ENCODE measurements at regions not wholly inside any gene's neighbourhood (a gene's known extent, or its start where the extent isn't known, plus 50 kb on each side); places are given as distances from the start of the nearest gene placed in this dataset.

DNA sequence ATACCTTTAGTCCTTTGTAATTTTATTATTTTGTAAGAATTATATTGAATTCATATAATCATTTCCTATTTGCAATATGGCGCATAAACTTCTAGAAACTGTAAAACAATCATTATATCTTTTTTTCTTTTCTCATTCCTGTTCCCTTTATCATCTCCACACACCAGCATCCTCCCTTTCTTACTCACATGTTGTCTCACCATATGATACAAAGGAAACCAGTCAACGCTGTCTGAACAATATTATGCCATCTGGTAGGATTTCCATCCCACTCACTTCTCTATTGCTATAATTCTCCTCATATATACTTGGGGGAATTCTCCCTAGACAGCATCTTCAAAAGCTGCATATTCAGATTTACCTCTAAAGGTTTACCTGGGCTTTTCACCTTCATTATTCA is 389.8 kb downstream of the NDFIP2 start:
- Histone ChIP-seq H3K36me3 (no peaks in the 10 kb centered on the region), H3K27ac (no peak overlapping the region), H3K4me1 (no peaks in the 10 kb centered on the region), H3K9me3 (no peaks in the 10 kb centered on the region), H3K27me3 (no peaks in the 10 kb centered on the region), H3K9ac (ENCODE audit: low read depth in 2 of 2, low read length in 2 of 2) (no peak overlapping the region), H3K4me3 (no peak overlapping the region)
- TF ChIP-seq, protein P1, sequence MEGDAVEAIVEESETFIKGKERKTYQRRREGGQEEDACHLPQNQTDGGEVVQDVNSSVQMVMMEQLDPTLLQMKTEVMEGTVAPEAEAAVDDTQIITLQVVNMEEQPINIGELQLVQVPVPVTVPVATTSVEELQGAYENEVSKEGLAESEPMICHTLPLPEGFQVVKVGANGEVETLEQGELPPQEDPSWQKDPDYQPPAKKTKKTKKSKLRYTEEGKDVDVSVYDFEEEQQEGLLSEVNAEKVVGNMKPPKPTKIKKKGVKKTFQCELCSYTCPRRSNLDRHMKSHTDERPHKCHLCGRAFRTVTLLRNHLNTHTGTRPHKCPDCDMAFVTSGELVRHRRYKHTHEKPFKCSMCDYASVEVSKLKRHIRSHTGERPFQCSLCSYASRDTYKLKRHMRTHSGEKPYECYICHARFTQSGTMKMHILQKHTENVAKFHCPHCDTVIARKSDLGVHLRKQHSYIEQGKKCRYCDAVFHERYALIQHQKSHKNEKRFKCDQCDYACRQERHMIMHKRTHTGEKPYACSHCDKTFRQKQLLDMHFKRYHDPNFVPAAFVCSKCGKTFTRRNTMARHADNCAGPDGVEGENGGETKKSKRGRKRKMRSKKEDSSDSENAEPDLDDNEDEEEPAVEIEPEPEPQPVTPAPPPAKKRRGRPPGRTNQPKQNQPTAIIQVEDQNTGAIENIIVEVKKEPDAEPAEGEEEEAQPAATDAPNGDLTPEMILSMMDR (IDR thresholded peaks at IDR 0.05) = no peak
- intact Hi-C loops (cut with DNase I) = no loop called here
- no peak for DNase-seq

DNA sequence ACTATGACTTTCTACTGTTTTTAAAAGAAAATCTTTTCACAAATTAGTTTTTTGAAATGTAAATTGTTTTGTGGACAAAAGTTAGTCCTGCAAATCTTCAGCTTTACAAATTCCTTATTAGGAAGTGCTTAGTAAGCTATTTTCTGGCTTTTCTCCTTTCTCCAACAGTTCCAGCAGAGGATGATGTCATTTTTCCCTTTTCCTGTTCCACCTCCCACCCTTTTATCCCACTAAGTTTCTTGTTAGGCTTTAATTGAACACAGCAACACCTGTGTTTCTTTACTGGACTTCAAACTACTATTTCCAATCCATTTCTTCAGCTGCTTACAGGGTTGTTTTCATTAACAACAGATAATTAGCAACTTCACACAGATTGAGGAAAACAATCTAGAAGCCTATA is 389.2 kb downstream of the NDFIP2 start:
- H3K9me3 ChIP-seq = no peaks in the 10 kb centered on the region
- no peaks in the 10 kb centered on the region for H3K36me3 ChIP-seq
- no peak overlapping the region for H3K9ac ChIP-seq (ENCODE audit: low read depth in 2 of 2, low read length in 2 of 2)
- DNase-seq = no peak
- no peak overlapping the region for H3K27ac ChIP-seq
- TF ChIP-seq, protein P1 (IDR thresholded peaks at IDR 0.05) = no peak
- H3K4me1 ChIP-seq = no peaks in the 10 kb centered on the region
- H3K27me3 ChIP-seq = no peaks in the 10 kb centered on the region
- H3K4me3 ChIP-seq = no peak overlapping the region
- intact Hi-C loops (cut with DNase I) = no loop called here

DNA sequence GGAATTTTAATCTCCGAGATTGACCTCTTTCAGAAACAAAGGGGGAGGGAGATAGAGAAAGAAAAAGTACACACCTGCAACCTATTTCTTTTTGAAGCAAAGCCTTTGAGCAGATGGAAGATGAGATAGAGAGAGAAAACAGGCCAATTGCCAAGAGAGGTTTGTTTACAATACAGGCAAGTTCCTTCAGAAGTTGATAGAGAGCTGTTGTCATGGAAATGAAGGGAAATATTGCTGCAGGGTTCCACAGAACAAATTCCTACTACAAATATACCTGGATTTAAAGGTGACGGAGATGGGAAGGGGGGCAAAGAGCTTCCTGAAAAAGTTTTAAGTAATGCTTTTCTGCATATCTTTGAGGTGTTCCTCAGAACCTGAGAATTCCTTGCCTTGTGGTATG is 388.4 kb downstream of the NDFIP2 start:
- Histone ChIP-seq H3K4me1 (no peaks in the 10 kb centered on the region), H3K36me3 (no peaks in the 10 kb centered on the region), H3K4me3 (no peak overlapping the region), H3K27ac (no peak overlapping the region), H3K27me3 (no peaks in the 10 kb centered on the region), H3K9me3 (no peaks in the 10 kb centered on the region), H3K9ac (ENCODE audit: low read depth in 2 of 2, low read length in 2 of 2) (no peak overlapping the region)
- TF ChIP-seq, protein P1 (IDR thresholded peaks at IDR 0.05) = no peak
- no peak for DNase-seq
- intact Hi-C loops (cut with DNase I) = loop anchor here (10.0 kb wide), 1 partner anchor 465 kb away; no protein-coding TSS in a partner anchor

DNA sequence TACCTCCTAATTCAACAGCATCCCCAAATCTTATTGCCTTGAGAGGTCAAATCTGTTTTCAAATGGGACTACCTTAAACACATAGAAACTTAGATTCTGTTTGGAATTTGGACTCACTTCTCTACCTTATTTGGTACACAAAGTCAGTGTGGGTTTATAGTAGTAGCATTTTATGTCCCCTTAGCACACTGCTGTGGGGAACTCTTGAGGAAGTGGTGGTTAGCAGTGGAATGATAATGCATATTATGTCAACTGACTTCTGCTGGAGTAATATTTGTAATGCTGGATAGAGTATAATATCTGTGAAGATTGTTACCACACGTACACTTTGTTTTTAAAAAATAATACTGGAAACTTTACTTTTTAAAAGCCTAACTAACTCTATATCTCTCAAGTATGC is 386.3 kb downstream of the NDFIP2 start:
- TF ChIP-seq, protein P1 (IDR thresholded peaks at IDR 0.05) = no peak
- H3K9ac ChIP-seq (ENCODE audit: low read depth in 2 of 2, low read length in 2 of 2) = no peak overlapping the region
- H3K4me3 ChIP-seq = no peak overlapping the region
- no peaks in the 10 kb centered on the region for H3K27me3 ChIP-seq
- H3K27ac ChIP-seq = no peak overlapping the region
- intact Hi-C loops (cut with DNase I) = loop anchor here (10.0 kb wide), 1 partner anchor 468 kb away; no protein-coding TSS in a partner anchor
- H3K36me3 ChIP-seq = no peaks in the 10 kb centered on the region
- no peaks in the 10 kb centered on the region for H3K9me3 ChIP-seq
- DNase-seq = no peak
- H3K4me1 ChIP-seq = no peaks in the 10 kb centered on the region

DNA sequence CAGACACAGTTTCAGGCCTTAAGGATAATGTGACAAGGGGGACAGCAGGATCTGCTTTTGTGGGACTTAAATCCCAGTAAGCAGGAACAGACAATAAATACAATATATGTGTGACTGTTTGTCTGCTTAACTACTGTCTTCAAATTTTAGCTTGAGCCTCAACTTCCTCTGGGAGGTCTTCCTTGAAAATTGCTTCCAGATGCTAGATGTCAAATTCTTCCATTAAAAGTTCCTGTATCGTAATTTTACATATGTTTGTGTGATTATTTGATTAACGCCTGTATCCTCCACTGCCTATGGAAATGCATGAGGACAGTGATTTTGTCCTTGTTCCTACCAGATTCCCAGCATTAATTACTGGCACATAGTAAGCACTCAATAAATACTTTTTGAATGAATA is 385.5 kb downstream of the NDFIP2 start:
- Histone ChIP-seq H3K27me3 (no peaks in the 10 kb centered on the region), H3K36me3 (no peaks in the 10 kb centered on the region), H3K4me3 (no peak overlapping the region), H3K9ac (ENCODE audit: low read depth in 2 of 2, low read length in 2 of 2) (no peak overlapping the region), H3K4me1 (no peaks in the 10 kb centered on the region), H3K27ac (no peak overlapping the region), H3K9me3 (no peaks in the 10 kb centered on the region)
- DNase-seq = no peak
- TF ChIP-seq, protein P1 (IDR thresholded peaks at IDR 0.05) = no peak
- intact Hi-C loops (cut with DNase I) = loop anchor here (10.0 kb wide), 1 partner anchor 468 kb away; no protein-coding TSS in a partner anchor

All from colonic mucosa (tissue), 4 donors.